Trophoblast cell (in vitro differentiated cells and primary cell): ENCODE measurements at regions not wholly inside any gene's neighbourhood (a gene's known extent, or its start where the extent isn't known, plus 50 kb on each side); places are given as distances from the start of the nearest gene placed in this dataset.

ENCODE experiments used
- DNase-seq, 2 donors: peaks; one replicate each; pipeline ENCODE4 v3.0.0-alpha.2; 2016
- H2AFZ ChIP-seq: 2 replicates; pipeline ENCODE4 v1.6.1; 2013; ENCODE audit warnings: low read length, moderate library complexity, mild to moderate bottlenecking; ENCODE audit not compliant: insufficient read depth, poor library complexity
- H2AK5ac ChIP-seq: 2 replicates; pipeline ENCODE4 v1.6.1; 2013; ENCODE audit warnings: mild to moderate bottlenecking, low read length
- H2BK120ac ChIP-seq: 2 replicates; pipeline ENCODE4 v1.6.1; 2013; ENCODE audit warnings: low read length, mild to moderate bottlenecking, moderate library complexity; ENCODE audit not compliant: insufficient read depth, poor library complexity
- H2BK12ac ChIP-seq: 2 replicates; pipeline ENCODE4 v1.6.1; 2013; ENCODE audit warnings: mild to moderate bottlenecking, low read length, moderate library complexity
- H2BK5ac ChIP-seq: 2 replicates; pipeline ENCODE4 v1.6.1; 2013; ENCODE audit warnings: low read length, low read depth, moderate library complexity, mild to moderate bottlenecking; ENCODE audit not compliant: poor library complexity
- H3K14ac ChIP-seq: 2 replicates; pipeline ENCODE4 v1.6.1; 2013; ENCODE audit warnings: mild to moderate bottlenecking, low read length
- H3K18ac ChIP-seq: 2 replicates; pipeline ENCODE4 v1.6.1; 2013; ENCODE audit warnings: mild to moderate bottlenecking, low read length
- H3K23ac ChIP-seq: 2 replicates; pipeline ENCODE4 v1.6.1; 2013; ENCODE audit warnings: low read length
- H3K27ac ChIP-seq: 2 replicates; pipeline ENCODE4 v1.5.1; 2013; ENCODE audit warnings: low read depth, mild to moderate bottlenecking, inconsistent platforms, low read length, moderate library complexity
- H3K27me3 ChIP-seq: 2 replicates; pipeline ENCODE4 v1.6.1; 2013; ENCODE audit warnings: inconsistent platforms, mild to moderate bottlenecking, low read length, moderate library complexity; ENCODE audit not compliant: insufficient read depth
- H3K36me3 ChIP-seq, 2 experiments: 1 replicate in 1 of 2; 2 replicates in 1 of 2; pipeline ENCODE4 v1.6.1; 2013; ENCODE audit warnings: low read length in 2 of 2, mild to moderate bottlenecking in 2 of 2, moderate library complexity in 1 of 2; ENCODE audit not compliant: insufficient read depth in 2 of 2, control insufficient read depth in 1 of 2
- H3K4ac ChIP-seq: 2 replicates; pipeline ENCODE4 v1.6.1; 2013; ENCODE audit warnings: low read depth, mild to moderate bottlenecking, low read length, moderate library complexity
- H3K4me1 ChIP-seq, 2 experiments: 1 replicate in 1 of 2; 2 replicates in 1 of 2; pipeline ENCODE4 v1.6.1; 2013; ENCODE audit warnings: low read length in 2 of 2, mild to moderate bottlenecking in 2 of 2, moderate library complexity in 1 of 2; ENCODE audit not compliant: insufficient read depth in 2 of 2, control insufficient read depth in 1 of 2
- H3K4me2 ChIP-seq: 2 replicates; pipeline ENCODE4 v1.6.1; 2013; ENCODE audit warnings: inconsistent platforms, mild to moderate bottlenecking, low read length, moderate library complexity
- H3K4me3 ChIP-seq: 2 replicates; pipeline ENCODE4 v1.5.1; 2013; ENCODE audit warnings: mild to moderate bottlenecking, low read depth, low read length, inconsistent platforms
- H3K79me1 ChIP-seq: one replicate; pipeline ENCODE4 v1.6.1; 2013; ENCODE audit warnings: low read length
- H3K79me2 ChIP-seq: 2 replicates; pipeline ENCODE4 v1.6.1; 2013; ENCODE audit warnings: low read length, mild to moderate bottlenecking; ENCODE audit not compliant: control insufficient read depth, insufficient read depth, poor library complexity
- H3K9ac ChIP-seq: 2 replicates; pipeline ENCODE4 v1.6.1; 2013; ENCODE audit warnings: mild to moderate bottlenecking, low read length
- H3K9me3 ChIP-seq: 2 replicates; pipeline ENCODE4 v1.6.1; 2013; ENCODE audit warnings: low read depth, mild to moderate bottlenecking, control low read depth, inconsistent platforms, low read length; ENCODE audit not compliant: insufficient read depth
- H4K12ac ChIP-seq: 2 replicates; pipeline ENCODE4 v1.6.1; 2013; ENCODE audit warnings: low read depth, mild to moderate bottlenecking, low read length, moderate library complexity
- H4K8ac ChIP-seq: 2 replicates; pipeline ENCODE4 v1.6.1; 2013; ENCODE audit warnings: low read depth, mild to moderate bottlenecking, low read length, moderate library complexity
- H4K91ac ChIP-seq: one replicate; pipeline ENCODE4 v1.6.1; 2013; ENCODE audit warnings: low read depth, mild to moderate bottlenecking, low read length, moderate library complexity
- WGBS: extraction: QIAGEN DNeasy Blood & Tissue Kit; methylation state at CpG from one replicate; pipeline ENCODE4 v1.1.7; 2013; ENCODE audit warnings: missing lambda C conversion rate; ENCODE audit not compliant: insufficient read length, insufficient coverage; ENCODE audit errors: extremely low coverage; 5-methylcytosine and 5-hydroxymethylcytosine counted together

- Histone ChIP-seq H3K9me3 (peaks cover 24% of the 10 kb centered on the region), H3K4me3 (no peak overlapping the region), H3K79me2 (no peaks in the 10 kb centered on the region), H3K9ac (no peak overlapping the region), H3K23ac (no peak overlapping the region), H3K4me1 (no peaks in the 10 kb centered on the region), H3K27ac (no peak overlapping the region), H3K79me1 (no peaks in the 10 kb centered on the region), H2AFZ (no peak overlapping the region), H2BK5ac (no peak overlapping the region), H3K18ac (no peak overlapping the region), H4K8ac (no peak overlapping the region), H3K14ac (no peak overlapping the region), H3K36me3 (no peaks in the 10 kb centered on the region), H3K27me3 (no peaks in the 10 kb centered on the region), H2AK5ac (no peak overlapping the region), H4K12ac (no peak overlapping the region), H3K4me2 (no peak overlapping the region), H4K91ac (no peak overlapping the region), H3K4ac (no peak overlapping the region), H2BK120ac (no peak overlapping the region), H2BK12ac (no peak overlapping the region)
- DNase-seq: no peak
- no CpG with 5 or more reads among the region's 11 CpGs for WGBS
These were observed 239.3 kb upstream of the MYT1L start for GRCh38 chr2:2570360-2570759.

GRCh38 chr2:2569836-2570235 is 238.8 kb upstream of the MYT1L start:
- H3K79me1 ChIP-seq: no peaks in the 10 kb centered on the region
- H3K79me2 ChIP-seq: no peaks in the 10 kb centered on the region

GRCh38 chr2:2569306-2569705 is 238.2 kb upstream of the MYT1L start:
- no peak overlapping the region for H3K4me3 ChIP-seq
- H4K12ac ChIP-seq: no peak overlapping the region
- H3K36me3 ChIP-seq: no peaks in the 10 kb centered on the region
- no peak for DNase-seq
- no CpG with 5 or more reads among the region's 11 CpGs for WGBS
- H2AFZ ChIP-seq: no peak overlapping the region
- peaks cover 28% of the 10 kb centered on the region for H3K9me3 ChIP-seq
- H3K9ac ChIP-seq: no peak overlapping the region
- no peak overlapping the region for H2BK5ac ChIP-seq
- no peak overlapping the region for H3K23ac ChIP-seq
- H3K4me2 ChIP-seq: no peak overlapping the region
- H3K27ac ChIP-seq: no peak overlapping the region
- no peaks in the 10 kb centered on the region for H3K4me1 ChIP-seq
- no peaks in the 10 kb centered on the region for H3K79me1 ChIP-seq
- H3K27me3 ChIP-seq: no peaks in the 10 kb centered on the region
- H2BK12ac ChIP-seq: no peak overlapping the region
- H3K4ac ChIP-seq: no peak overlapping the region
- H2BK120ac ChIP-seq: no peak overlapping the region
- no peak overlapping the region for H4K8ac ChIP-seq
- H3K14ac ChIP-seq: no peak overlapping the region
- H4K91ac ChIP-seq: no peak overlapping the region
- no peak overlapping the region for H3K18ac ChIP-seq
- no peaks in the 10 kb centered on the region for H3K79me2 ChIP-seq
- no peak overlapping the region for H2AK5ac ChIP-seq

More at GRCh38 chr2:2569836-2570235, 238.8 kb upstream of the MYT1L start:
- Histone ChIP-seq H4K8ac (no peak overlapping the region), H4K91ac (no peak overlapping the region), H3K27ac (no peak overlapping the region), H3K27me3 (no peaks in the 10 kb centered on the region), H3K4me3 (no peak overlapping the region), H3K18ac (no peak overlapping the region), H2BK5ac (no peak overlapping the region), H2BK120ac (no peak overlapping the region), H3K9me3 (peaks cover 28% of the 10 kb centered on the region), H2AK5ac (no peak overlapping the region), H3K4ac (no peak overlapping the region), H3K14ac (no peak overlapping the region), H3K4me2 (no peak overlapping the region), H3K4me1 (no peaks in the 10 kb centered on the region), H2BK12ac (no peak overlapping the region), H3K23ac (no peak overlapping the region), H2AFZ (no peak overlapping the region), H3K36me3 (no peaks in the 10 kb centered on the region), H4K12ac (no peak overlapping the region), H3K9ac (no peak overlapping the region)
- WGBS: no CpG with 5 or more reads among the region's 4 CpGs
- DNase-seq: no peak

GRCh38 chr2:2568411-2568810 is 237.3 kb upstream of the MYT1L start:
- no peak overlapping the region for H3K18ac ChIP-seq
- no peaks in the 10 kb centered on the region for H3K36me3 ChIP-seq
- H2BK5ac ChIP-seq: no peak overlapping the region
- no peak overlapping the region for H4K12ac ChIP-seq
- no peaks in the 10 kb centered on the region for H3K79me1 ChIP-seq
- no peak overlapping the region for H3K9ac ChIP-seq
- no peak overlapping the region for H2AFZ ChIP-seq
- no peak overlapping the region for H3K23ac ChIP-seq
- no peak overlapping the region for H2BK12ac ChIP-seq
- H3K4me2 ChIP-seq: no peak overlapping the region
- no peak overlapping the region for H2BK120ac ChIP-seq
- no peak overlapping the region for H2AK5ac ChIP-seq
- H3K4me3 ChIP-seq: no peak overlapping the region
- no CpG with 5 or more reads among the region's 9 CpGs for WGBS
- DNase-seq: no peak
- H3K14ac ChIP-seq: no peak overlapping the region
- no peak overlapping the region for H3K4ac ChIP-seq
- H3K27ac ChIP-seq: no peak overlapping the region
- no peaks in the 10 kb centered on the region for H3K4me1 ChIP-seq
- peaks cover 21% of the 10 kb centered on the region for H3K9me3 ChIP-seq
- H3K27me3 ChIP-seq: no peaks in the 10 kb centered on the region
- no peak overlapping the region for H4K91ac ChIP-seq
- no peaks in the 10 kb centered on the region for H3K79me2 ChIP-seq
- H4K8ac ChIP-seq: no peak overlapping the region
